Panc1 (cell line): ENCODE measurements at regions not wholly inside any gene's neighbourhood (a gene's known extent, or its start where the extent isn't known, plus 50 kb on each side); places are given as distances from the start of the nearest gene placed in this dataset.

Experiments used
- ATAC-seq: fragments of 200-7000 bp; cut with Tn5 transposase; 2 replicates; pipeline ENCODE4 v1.9.1; 2020; ENCODE audit warnings: mild to moderate bottlenecking, moderate library complexity
- BruUV-seq: library from RNA; stranded (reverse); fragments of 400-500 nt; replicated peaks from 2 replicates; lab custom pipeline; 2021; lab: Mats Ljungman, UMichigan
- CTCF ChIA-PET: fragments of 300-600 bp; sonication (Branson Sonifier 250); formaldehyde crosslinking; loops from one replicate; lab custom pipeline; 2022; ENCODE audit warnings: antibody characterized with exemption; lab: Charles Lee
- POLR2A ChIA-PET: fragments of 300-600 bp; sonication (Branson Sonifier 250); formaldehyde crosslinking; loops from one replicate; lab custom pipeline; 2022; ENCODE audit warnings: antibody characterized with exemption; lab: Charles Lee
- DNase-seq: peaks from one replicate; pipeline ENCODE4 v3.0.0-alpha.2; 2010; ENCODE audit warnings: low read depth, low spot score
- H3K27ac ChIP-seq: 2 replicates; pipeline ENCODE4 v1.5.1; 2011; ENCODE audit warnings: mild to moderate bottlenecking, low read length, inconsistent platforms
- H3K27me3 ChIP-seq: fragments of 200-500 bp; sonication (Bioruptor generic); 2 replicates; pipeline ENCODE4 v1.6.0; 2014; ENCODE audit warnings: low read length, inconsistent platforms; ENCODE audit not compliant: control insufficient read depth, insufficient read depth
- H3K36me3 ChIP-seq: fragments of 200-500 bp; sonication (Bioruptor generic); 2 replicates; pipeline ENCODE4 v1.5.1; 2014; ENCODE audit warnings: inconsistent platforms, mild to moderate bottlenecking, low read length, moderate library complexity; ENCODE audit not compliant: control insufficient read depth, insufficient read depth
- H3K4me1 ChIP-seq: 2 replicates; pipeline ENCODE4 v1.5.1; 2011; ENCODE audit warnings: inconsistent platforms, mild to moderate bottlenecking, low read length, moderate library complexity; ENCODE audit not compliant: control insufficient read depth, insufficient read depth
- H3K4me3 ChIP-seq, 2 experiments: 2 replicates each; pipeline ENCODE4 v1.5.1; 2011 to 2012; ENCODE audit warnings: low read depth in 2 of 2, low read length in 2 of 2, mild to moderate bottlenecking in 2 of 2, inconsistent platforms in 1 of 2, moderate library complexity in 1 of 2
- H3K9me3 ChIP-seq: fragments of 200-500 bp; sonication (Bioruptor generic); 2 replicates; pipeline ENCODE4 v1.5.1; 2014; ENCODE audit warnings: low read depth, mild to moderate bottlenecking, inconsistent platforms, low read length, moderate library complexity; ENCODE audit not compliant: control insufficient read depth, insufficient read depth
- POLR2AphosphoS5 ChIP-seq: IDR thresholded peaks from 2 replicates; pipeline ENCODE4 v1.6.1; 2012; ENCODE audit warnings: mild to moderate bottlenecking, low read depth, low read length, moderate library complexity
- SIN3A ChIP-seq: IDR thresholded peaks from 2 replicates; pipeline ENCODE4 v1.6.1; 2012; ENCODE audit warnings: low read depth, mild to moderate bottlenecking, low read length, moderate library complexity, borderline replicate concordance; ENCODE audit not compliant: insufficient read depth
- TCF7L2 ChIP-seq: IDR thresholded peaks from 2 replicates; pipeline ENCODE4 v1.6.1; 2011; ENCODE audit warnings: mild to moderate bottlenecking, low read depth, low read length, inconsistent platforms
- in situ Hi-C: cut with HindIII; loops from 2 replicates; pipeline ENCODE4 v1.10.0; 2016; ENCODE audit warnings: low sequenced_read_pairs, low pct_unique_long_range_greater_than_20kb
- intact Hi-C: fragments of 100-400 bp; cut with micrococcal nuclease; formaldehyde crosslinking; loops from one replicate; pipeline ENCODE4 v1.10.0; 2022; ENCODE audit not compliant: unreplicated experiment
- TF ChIP-seq, protein P1 (sequence below): fragments of 450-650 bp; IDR thresholded peaks from 2 replicates; pipeline ENCODE4 v1.5.1; 2017; ENCODE audit warnings: mild to moderate bottlenecking
- TF ChIP-seq, protein P2 (sequence below), 2 experiments: IDR thresholded peaks; 2 replicates each; pipeline ENCODE4 v1.6.1; 2011 to 2012; ENCODE audit warnings: low read depth in 2 of 2, control low read depth in 1 of 2, low read length in 1 of 2, mild to moderate bottlenecking in 1 of 2, moderate library complexity in 1 of 2; ENCODE audit not compliant: insufficient read depth in 1 of 2

DNA sequence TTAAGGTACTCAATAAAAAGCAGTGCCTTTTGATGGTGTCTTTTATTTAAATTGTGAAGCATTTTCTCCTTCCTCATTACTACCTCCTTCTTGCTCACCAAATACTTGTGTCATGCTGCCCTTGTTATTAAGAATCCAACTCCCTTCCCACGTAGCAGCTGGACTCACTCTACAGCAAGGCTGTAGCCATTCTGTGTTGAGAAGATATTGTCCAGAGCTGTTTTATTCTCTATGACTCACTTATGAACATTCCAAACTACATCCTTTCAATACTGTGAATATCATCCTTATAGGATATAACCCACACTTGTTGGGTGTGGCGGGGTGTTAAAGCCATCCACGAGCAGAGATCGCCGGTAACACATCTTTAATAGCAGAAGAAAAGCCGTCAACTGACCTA lies 1671.5 kb upstream of the SLC10A2 start:
- Histone ChIP-seq H3K4me1 (no peaks in the 10 kb centered on the region), H3K9me3 (no peaks in the 10 kb centered on the region), H3K36me3 (no peaks in the 10 kb centered on the region), H3K27me3 (no peaks in the 10 kb centered on the region), H3K27ac (no peak overlapping the region), H3K4me3 (no peak overlapping the region)
- ATAC-seq (no peak), DNase-seq (no peak)
- TF ChIP-seq TCF7L2 (no peak), POLR2AphosphoS5 (no peak), SIN3A (no peak)
- TF ChIP-seq, protein P1, sequence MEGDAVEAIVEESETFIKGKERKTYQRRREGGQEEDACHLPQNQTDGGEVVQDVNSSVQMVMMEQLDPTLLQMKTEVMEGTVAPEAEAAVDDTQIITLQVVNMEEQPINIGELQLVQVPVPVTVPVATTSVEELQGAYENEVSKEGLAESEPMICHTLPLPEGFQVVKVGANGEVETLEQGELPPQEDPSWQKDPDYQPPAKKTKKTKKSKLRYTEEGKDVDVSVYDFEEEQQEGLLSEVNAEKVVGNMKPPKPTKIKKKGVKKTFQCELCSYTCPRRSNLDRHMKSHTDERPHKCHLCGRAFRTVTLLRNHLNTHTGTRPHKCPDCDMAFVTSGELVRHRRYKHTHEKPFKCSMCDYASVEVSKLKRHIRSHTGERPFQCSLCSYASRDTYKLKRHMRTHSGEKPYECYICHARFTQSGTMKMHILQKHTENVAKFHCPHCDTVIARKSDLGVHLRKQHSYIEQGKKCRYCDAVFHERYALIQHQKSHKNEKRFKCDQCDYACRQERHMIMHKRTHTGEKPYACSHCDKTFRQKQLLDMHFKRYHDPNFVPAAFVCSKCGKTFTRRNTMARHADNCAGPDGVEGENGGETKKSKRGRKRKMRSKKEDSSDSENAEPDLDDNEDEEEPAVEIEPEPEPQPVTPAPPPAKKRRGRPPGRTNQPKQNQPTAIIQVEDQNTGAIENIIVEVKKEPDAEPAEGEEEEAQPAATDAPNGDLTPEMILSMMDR = no peak
- TF ChIP-seq, protein P2, sequence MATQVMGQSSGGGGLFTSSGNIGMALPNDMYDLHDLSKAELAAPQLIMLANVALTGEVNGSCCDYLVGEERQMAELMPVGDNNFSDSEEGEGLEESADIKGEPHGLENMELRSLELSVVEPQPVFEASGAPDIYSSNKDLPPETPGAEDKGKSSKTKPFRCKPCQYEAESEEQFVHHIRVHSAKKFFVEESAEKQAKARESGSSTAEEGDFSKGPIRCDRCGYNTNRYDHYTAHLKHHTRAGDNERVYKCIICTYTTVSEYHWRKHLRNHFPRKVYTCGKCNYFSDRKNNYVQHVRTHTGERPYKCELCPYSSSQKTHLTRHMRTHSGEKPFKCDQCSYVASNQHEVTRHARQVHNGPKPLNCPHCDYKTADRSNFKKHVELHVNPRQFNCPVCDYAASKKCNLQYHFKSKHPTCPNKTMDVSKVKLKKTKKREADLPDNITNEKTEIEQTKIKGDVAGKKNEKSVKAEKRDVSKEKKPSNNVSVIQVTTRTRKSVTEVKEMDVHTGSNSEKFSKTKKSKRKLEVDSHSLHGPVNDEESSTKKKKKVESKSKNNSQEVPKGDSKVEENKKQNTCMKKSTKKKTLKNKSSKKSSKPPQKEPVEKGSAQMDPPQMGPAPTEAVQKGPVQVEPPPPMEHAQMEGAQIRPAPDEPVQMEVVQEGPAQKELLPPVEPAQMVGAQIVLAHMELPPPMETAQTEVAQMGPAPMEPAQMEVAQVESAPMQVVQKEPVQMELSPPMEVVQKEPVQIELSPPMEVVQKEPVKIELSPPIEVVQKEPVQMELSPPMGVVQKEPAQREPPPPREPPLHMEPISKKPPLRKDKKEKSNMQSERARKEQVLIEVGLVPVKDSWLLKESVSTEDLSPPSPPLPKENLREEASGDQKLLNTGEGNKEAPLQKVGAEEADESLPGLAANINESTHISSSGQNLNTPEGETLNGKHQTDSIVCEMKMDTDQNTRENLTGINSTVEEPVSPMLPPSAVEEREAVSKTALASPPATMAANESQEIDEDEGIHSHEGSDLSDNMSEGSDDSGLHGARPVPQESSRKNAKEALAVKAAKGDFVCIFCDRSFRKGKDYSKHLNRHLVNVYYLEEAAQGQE (IDR thresholded peaks at IDR 0.05; ENCODE audit: insufficient read depth in 1 of 2, low read depth in 2 of 2, low read length in 1 of 2) = no peak
- CTCF ChIA-PET = no interaction called here
- in situ Hi-C loops (no loop called here), intact Hi-C loops (no loop called here)
- BruUV-seq = no TSS peak
- POLR2A ChIA-PET = no interaction called here

DNA sequence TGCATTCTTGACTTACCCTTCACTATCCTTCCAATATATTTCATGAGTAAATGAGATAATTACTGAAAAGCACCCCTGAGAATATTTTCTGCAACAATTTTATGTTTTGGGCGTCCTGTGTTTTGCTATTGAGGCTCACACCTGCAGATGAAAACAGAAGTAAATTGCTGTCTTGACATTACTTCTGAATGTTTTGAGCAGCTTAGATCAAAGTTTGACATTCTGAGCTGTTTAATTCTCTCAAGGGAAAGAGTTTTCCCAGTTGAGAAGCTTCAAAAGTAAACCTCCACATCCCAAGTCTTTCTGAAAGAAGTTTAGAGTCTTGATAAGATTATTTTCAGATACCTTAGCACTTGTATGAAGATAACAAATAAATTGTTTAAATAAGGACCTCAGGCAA lies 1667.2 kb upstream of the SLC10A2 start:
- no peaks in the 10 kb centered on the region for H3K36me3 ChIP-seq
- POLR2A ChIA-PET = no interaction called here
- BruUV-seq = no TSS peak
- CTCF ChIA-PET = no interaction called here
- no peaks in the 10 kb centered on the region for H3K9me3 ChIP-seq
- in situ Hi-C loops (no loop called here), intact Hi-C loops (no loop called here)
- DNase-seq = no peak
- no peaks in the 10 kb centered on the region for H3K27me3 ChIP-seq
- TF ChIP-seq, protein P1 = no peak
- TF ChIP-seq, protein P2 (IDR thresholded peaks at IDR 0.05; ENCODE audit: insufficient read depth in 1 of 2, low read depth in 2 of 2, low read length in 1 of 2) = no peak
- TF ChIP-seq SIN3A (no peak), POLR2AphosphoS5 (no peak), TCF7L2 (no peak)
- no peak overlapping the region for H3K27ac ChIP-seq
- no peaks in the 10 kb centered on the region for H3K4me1 ChIP-seq
- no peak for ATAC-seq
- no peak overlapping the region for H3K4me3 ChIP-seq
